ENCODE measurements at regions not wholly inside any gene's neighbourhood (a gene's known extent, or its start where the extent isn't known, plus 50 kb on each side); places are given as distances from the start of the nearest gene placed in this dataset.

GRCh38 chr20:24109008-24109407, 120.4 kb upstream of the GGTLC1 start:
- Histone ChIP-seq H3K9me3 (no peaks in the 10 kb centered on the region), H3K36me3 (no peaks in the 10 kb centered on the region), H3K4me1 (no peaks in the 10 kb centered on the region), H3K4me3 (no peak overlapping the region), H3K27ac (no peak overlapping the region), H3K27me3 (no peaks in the 10 kb centered on the region)
- no peak for TF ChIP-seq POLR2A (IDR thresholded peaks at IDR 0.05)
- TF ChIP-seq, protein P1, sequence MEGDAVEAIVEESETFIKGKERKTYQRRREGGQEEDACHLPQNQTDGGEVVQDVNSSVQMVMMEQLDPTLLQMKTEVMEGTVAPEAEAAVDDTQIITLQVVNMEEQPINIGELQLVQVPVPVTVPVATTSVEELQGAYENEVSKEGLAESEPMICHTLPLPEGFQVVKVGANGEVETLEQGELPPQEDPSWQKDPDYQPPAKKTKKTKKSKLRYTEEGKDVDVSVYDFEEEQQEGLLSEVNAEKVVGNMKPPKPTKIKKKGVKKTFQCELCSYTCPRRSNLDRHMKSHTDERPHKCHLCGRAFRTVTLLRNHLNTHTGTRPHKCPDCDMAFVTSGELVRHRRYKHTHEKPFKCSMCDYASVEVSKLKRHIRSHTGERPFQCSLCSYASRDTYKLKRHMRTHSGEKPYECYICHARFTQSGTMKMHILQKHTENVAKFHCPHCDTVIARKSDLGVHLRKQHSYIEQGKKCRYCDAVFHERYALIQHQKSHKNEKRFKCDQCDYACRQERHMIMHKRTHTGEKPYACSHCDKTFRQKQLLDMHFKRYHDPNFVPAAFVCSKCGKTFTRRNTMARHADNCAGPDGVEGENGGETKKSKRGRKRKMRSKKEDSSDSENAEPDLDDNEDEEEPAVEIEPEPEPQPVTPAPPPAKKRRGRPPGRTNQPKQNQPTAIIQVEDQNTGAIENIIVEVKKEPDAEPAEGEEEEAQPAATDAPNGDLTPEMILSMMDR (IDR thresholded peaks at IDR 0.05): no peak
- no peak for TF ChIP-seq EP300 (IDR thresholded peaks at IDR 0.05)
- no peak for DNase-seq (ENCODE audit: low spot score in 2 of 2)
- WGBS, 2 donors: 83 to 93% methylated on average over 12 of the region's 12 CpGs

DNA sequence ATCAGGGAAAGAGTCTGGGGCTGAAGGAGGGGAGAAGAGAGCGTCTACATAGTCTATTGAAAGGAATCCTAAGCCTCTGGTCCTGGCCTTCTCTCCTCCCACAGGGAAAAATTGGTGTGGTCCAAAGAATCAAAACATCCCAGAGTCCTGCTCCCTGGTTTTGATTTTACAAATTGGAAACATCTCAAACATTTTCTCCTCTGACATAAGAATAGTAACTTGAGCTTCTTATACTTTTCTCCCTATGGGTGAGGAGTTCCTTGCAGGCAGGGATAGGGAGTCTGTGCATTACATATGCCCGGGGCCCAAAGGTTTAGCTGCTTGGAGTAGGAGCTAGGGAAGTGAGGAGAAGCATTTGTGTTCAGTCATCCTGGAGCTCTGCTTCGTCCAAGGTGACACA, 120.0 kb upstream of the GGTLC1 start:
- TF ChIP-seq POLR2A (IDR thresholded peaks at IDR 0.05): no peak
- no peak for TF ChIP-seq EP300 (IDR thresholded peaks at IDR 0.05)
- TF ChIP-seq, protein P1 (IDR thresholded peaks at IDR 0.05): no peak
- H3K36me3 ChIP-seq: no peaks in the 10 kb centered on the region
- no peak overlapping the region for H3K27ac ChIP-seq
- H3K4me1 ChIP-seq: no peaks in the 10 kb centered on the region
- WGBS, 2 donors: 75 to 83% methylated on average over 3 of the region's 3 CpGs
- H3K4me3 ChIP-seq: no peak overlapping the region
- no peaks in the 10 kb centered on the region for H3K27me3 ChIP-seq
- H3K9me3 ChIP-seq: no peaks in the 10 kb centered on the region
- no peak for DNase-seq (ENCODE audit: low spot score in 2 of 2)

DNA sequence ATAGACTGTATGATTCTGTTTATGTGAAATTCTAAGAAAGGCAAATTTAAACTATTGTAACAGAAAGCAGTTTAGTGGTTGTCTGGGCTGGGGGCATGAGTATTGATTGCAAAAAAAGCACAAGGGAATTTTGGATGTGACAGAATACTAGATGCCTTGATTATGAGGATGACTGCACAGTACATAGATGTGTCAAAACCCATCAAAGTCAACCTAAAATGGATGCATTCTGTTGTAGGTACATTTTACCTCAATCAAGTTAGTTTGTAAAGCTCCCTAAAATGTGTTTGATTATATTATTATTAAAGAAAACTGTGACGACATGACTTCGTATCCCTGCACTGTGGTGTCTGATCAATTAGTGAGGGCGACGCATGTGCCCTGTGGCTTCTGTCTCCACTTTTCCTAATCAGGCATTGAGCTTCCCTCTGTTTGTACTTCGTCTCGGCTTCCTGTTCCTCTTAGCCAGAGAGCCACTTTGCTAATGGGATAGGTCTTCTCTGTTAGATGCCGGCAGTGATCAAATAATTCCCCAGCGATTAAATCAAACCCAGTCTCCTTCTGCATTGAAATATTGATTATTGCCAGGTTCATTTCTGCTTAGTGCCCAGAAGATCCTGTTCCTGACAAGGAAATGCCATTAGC, 118.3 kb upstream of the GGTLC1 start:
- no peak for TF ChIP-seq POLR2A (IDR thresholded peaks at IDR 0.05)
- TF ChIP-seq EP300 (IDR thresholded peaks at IDR 0.05): no peak
- TF ChIP-seq, protein P1 (IDR thresholded peaks at IDR 0.05): no peak
- 80 to 83% methylated on average over 8 of the region's 8 CpGs for WGBS, 2 donors
- H3K4me3 ChIP-seq: no peak overlapping the region
- DNase-seq (ENCODE audit: low spot score in 2 of 2): no peak
- no peaks in the 10 kb centered on the region for H3K4me1 ChIP-seq
- H3K27me3 ChIP-seq: no peaks in the 10 kb centered on the region
- no peaks in the 10 kb centered on the region for H3K36me3 ChIP-seq
- H3K27ac ChIP-seq: no peak overlapping the region
- no peaks in the 10 kb centered on the region for H3K9me3 ChIP-seq

GRCh38 chr20:24106150-24106800, 117.7 kb upstream of the GGTLC1 start:
- TF ChIP-seq, protein P1 (IDR thresholded peaks at IDR 0.05): no peak
- TF ChIP-seq EP300 (IDR thresholded peaks at IDR 0.05) (no peak), POLR2A (IDR thresholded peaks at IDR 0.05) (no peak)
- Histone ChIP-seq H3K27me3 (no peaks in the 10 kb centered on the region), H3K9me3 (no peaks in the 10 kb centered on the region), H3K4me1 (no peaks in the 10 kb centered on the region), H3K36me3 (no peaks in the 10 kb centered on the region), H3K4me3 (no peak overlapping the region), H3K27ac (no peak overlapping the region)
- no peak for DNase-seq (ENCODE audit: low spot score in 2 of 2)
- WGBS, 2 donors: 67 to 71% methylated on average over 4 of the region's 4 CpGs

DNA sequence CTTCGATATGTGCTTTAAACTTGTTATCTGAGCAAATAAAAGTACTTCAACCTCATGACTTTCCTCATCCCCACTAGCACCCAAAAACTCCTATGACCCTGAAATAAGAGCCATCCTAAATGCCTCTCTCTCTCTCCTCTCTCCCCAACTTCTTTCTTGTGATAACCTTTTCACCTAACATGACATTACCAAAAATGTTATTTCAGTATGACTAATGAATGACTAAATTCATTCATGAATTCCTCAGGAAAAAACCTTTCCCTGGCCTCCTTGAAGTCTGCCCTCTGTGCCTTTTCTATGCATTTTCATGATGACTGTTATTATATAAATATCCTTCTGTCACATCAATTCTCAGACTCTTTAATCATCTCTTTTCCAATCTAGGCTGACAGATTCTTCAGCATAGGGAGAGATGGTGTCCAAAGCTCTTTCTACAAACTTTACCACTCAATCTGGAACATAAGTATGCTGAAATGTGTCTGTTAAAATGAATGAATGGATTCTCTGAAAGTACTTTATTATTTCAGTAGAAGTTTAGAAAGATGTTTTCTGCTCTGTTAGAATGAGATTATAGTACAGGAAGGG, 114.3 kb upstream of the GGTLC1 start:
- 69 to 85% methylated on average over 1 of the region's 1 CpG for WGBS, 2 donors

More for the DNA sequence above, 114.3 kb upstream of the GGTLC1 start:
- no peak for DNase-seq (ENCODE audit: low spot score in 2 of 2)
- TF ChIP-seq POLR2A (IDR thresholded peaks at IDR 0.05) (no peak), EP300 (IDR thresholded peaks at IDR 0.05) (no peak)
- TF ChIP-seq, protein P1 (IDR thresholded peaks at IDR 0.05): no peak
- Histone ChIP-seq H3K27me3 (no peaks in the 10 kb centered on the region), H3K27ac (no peak overlapping the region), H3K9me3 (no peaks in the 10 kb centered on the region), H3K4me3 (no peak overlapping the region), H3K36me3 (no peaks in the 10 kb centered on the region), H3K4me1 (no peaks in the 10 kb centered on the region)

All from tibial nerve (tissue), 4 donors.